Naive thymus-derived CD4-positive, alpha-beta T cell (primary cell): ENCODE measurements at regions not wholly inside any gene's neighbourhood (a gene's known extent, or its start where the extent isn't known, plus 50 kb on each side); places are given as distances from the start of the nearest gene placed in this dataset.

ENCODE experiments used
- ATAC-seq: fragments of 150-1000 bp; cut with Tn5 transposase; 2 replicates; pipeline ENCODE4 v1.10.0; 2021; ENCODE audit warnings: mild to moderate bottlenecking, moderate library complexity
- CTCF ChIA-PET: fragments of 350-600 bp; sonication (Branson Sonifier 250); formaldehyde crosslinking; loops from one replicate; lab custom pipeline; 2021; ENCODE audit warnings: antibody characterized with exemption; lab: Charles Lee
- POLR2A ChIA-PET: fragments of 350-600 bp; sonication (Branson Sonifier 250); formaldehyde crosslinking; loops from one replicate; lab custom pipeline; 2021; ENCODE audit warnings: antibody characterized with exemption, inconsistent platforms; lab: Charles Lee
- DNase-seq, 9 donors: peaks; one replicate each; pipeline versions ENCODE4 v3.0.0 to v3.0.0-alpha.2; 2020 to 2022; ENCODE audit warnings: mixed read lengths in 1 of 9
- H3K27ac ChIP-seq: one replicate; pipeline ENCODE4 v1.7.0; 2013; ENCODE audit warnings: mild to moderate bottlenecking, low read depth, low read length, moderate library complexity
- H3K27me3 ChIP-seq, 2 donors: one replicate each; pipeline ENCODE4 v1.7.0; 2013; ENCODE audit warnings: low read length in 2 of 2, mild to moderate bottlenecking in 2 of 2, moderate library complexity in 2 of 2; ENCODE audit not compliant: control insufficient read depth in 2 of 2, insufficient read depth in 2 of 2
- H3K36me3 ChIP-seq, 3 experiments: 1 replicate in 2 of 3; 2 replicates in 1 of 3; pipeline ENCODE4 v1.7.0; 2013; ENCODE audit warnings: low read length in 3 of 3, mild to moderate bottlenecking in 3 of 3, moderate library complexity in 1 of 3; ENCODE audit not compliant: insufficient read depth in 3 of 3, control insufficient read depth in 2 of 3
- H3K4me1 ChIP-seq, 2 donors: one replicate each; pipeline ENCODE4 v1.7.0; 2013; ENCODE audit warnings: low read length in 2 of 2, mild to moderate bottlenecking in 2 of 2, moderate library complexity in 1 of 2; ENCODE audit not compliant: control insufficient read depth in 2 of 2, insufficient read depth in 2 of 2
- H3K4me3 ChIP-seq: 2 replicates; pipeline ENCODE4 v1.7.0; 2013; ENCODE audit warnings: mild to moderate bottlenecking, low read length
- H3K9me3 ChIP-seq, 3 experiments: 1 replicate in 2 of 3; 2 replicates in 1 of 3; pipeline ENCODE4 v1.7.0; 2013; ENCODE audit warnings: low read length in 3 of 3; ENCODE audit not compliant: control insufficient read depth in 2 of 3
- H3K27ac Mint-ChIP-seq, 9 donors: one replicate each; pipeline ENCODE4 v1.8.0; 2020 to 2022; ENCODE audit warnings: mixed read lengths in 9 of 9, mild to moderate bottlenecking in 8 of 9, moderate library complexity in 5 of 9, inconsistent platforms in 2 of 9
- H3K27me3 Mint-ChIP-seq, 5 donors: one replicate each; pipeline ENCODE4 v1.8.0; 2021 to 2022; ENCODE audit warnings: mixed read lengths in 5 of 5, mild to moderate bottlenecking in 1 of 5
- H3K36me3 Mint-ChIP-seq, 5 donors: one replicate each; pipeline ENCODE4 v1.8.0; 2020 to 2022; ENCODE audit warnings: mixed read lengths in 5 of 5, mild to moderate bottlenecking in 3 of 5, inconsistent platforms in 1 of 5
- H3K4me1 Mint-ChIP-seq, 7 donors: one replicate each; pipeline ENCODE4 v1.8.0; 2020 to 2022; ENCODE audit warnings: mixed read lengths in 7 of 7, mild to moderate bottlenecking in 3 of 7, inconsistent platforms in 1 of 7
- H3K4me3 Mint-ChIP-seq, 10 donors: one replicate each; pipeline ENCODE4 v1.8.0; 2020 to 2022; ENCODE audit warnings: mild to moderate bottlenecking in 10 of 10, mixed read lengths in 10 of 10, moderate library complexity in 6 of 10, inconsistent platforms in 2 of 10
- H3K9me3 Mint-ChIP-seq, 11 donors: one replicate each; pipeline ENCODE4 v1.8.0; 2020 to 2022; ENCODE audit warnings: mixed read lengths in 11 of 11, mild to moderate bottlenecking in 4 of 11, inconsistent platforms in 1 of 11, moderate library complexity in 1 of 11
- intact Hi-C, 2 donors: fragments of 100-400 bp; cut with micrococcal nuclease; formaldehyde crosslinking; loops; one replicate each; pipeline ENCODE4 v1.15.1; 2023

DNA sequence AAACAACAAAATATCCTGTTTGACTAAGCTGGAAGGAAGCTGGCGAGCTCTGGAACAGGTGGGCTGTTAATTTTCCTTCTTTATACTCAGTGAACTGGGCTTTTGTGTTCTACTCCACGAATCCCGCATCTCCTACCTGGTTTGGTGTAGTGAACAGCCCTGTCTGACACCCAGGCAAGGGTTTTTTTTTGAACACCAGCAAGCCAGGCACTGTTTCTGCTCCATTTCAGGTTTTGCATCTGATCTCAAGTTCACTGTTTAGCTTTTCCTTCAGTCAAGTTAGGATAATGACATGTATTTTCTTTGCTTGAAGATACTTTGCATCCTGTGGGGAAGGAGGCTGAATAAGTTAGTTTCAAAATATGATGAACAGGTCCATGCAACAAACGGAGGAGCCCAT lies 204.5 kb downstream of the SEMA6A start:
- peaks cover 0 to 53% (median 20%) of the 10 kb centered on the region in 5 donors for H3K36me3 Mint-ChIP-seq
- H3K4me1 ChIP-seq: no peaks in the 10 kb centered on the region
- ATAC-seq (no peak), DNase-seq (no peak)
- no peaks in the 10 kb centered on the region for H3K27me3 Mint-ChIP-seq
- H3K4me3 ChIP-seq: no peak overlapping the region
- no peak overlapping the region for H3K4me3 Mint-ChIP-seq
- H3K36me3 ChIP-seq: no peaks in the 10 kb centered on the region
- CTCF ChIA-PET: no interaction called here
- no peak overlapping the region for H3K27ac ChIP-seq
- POLR2A ChIA-PET: no interaction called here
- H3K27ac Mint-ChIP-seq: peak overlapping the region in 2 of 9 donors; percentile 23 to 52
- H3K9me3 ChIP-seq: no peaks in the 10 kb centered on the region
- intact Hi-C loops: no loop called here
- H3K9me3 Mint-ChIP-seq: peaks cover 0 to 2% (median 0%) of the 10 kb centered on the region in 11 donors
- H3K27me3 ChIP-seq: no peaks in the 10 kb centered on the region
- peaks cover 0 to 35% (median 31%) of the 10 kb centered on the region in 7 donors for H3K4me1 Mint-ChIP-seq

DNA sequence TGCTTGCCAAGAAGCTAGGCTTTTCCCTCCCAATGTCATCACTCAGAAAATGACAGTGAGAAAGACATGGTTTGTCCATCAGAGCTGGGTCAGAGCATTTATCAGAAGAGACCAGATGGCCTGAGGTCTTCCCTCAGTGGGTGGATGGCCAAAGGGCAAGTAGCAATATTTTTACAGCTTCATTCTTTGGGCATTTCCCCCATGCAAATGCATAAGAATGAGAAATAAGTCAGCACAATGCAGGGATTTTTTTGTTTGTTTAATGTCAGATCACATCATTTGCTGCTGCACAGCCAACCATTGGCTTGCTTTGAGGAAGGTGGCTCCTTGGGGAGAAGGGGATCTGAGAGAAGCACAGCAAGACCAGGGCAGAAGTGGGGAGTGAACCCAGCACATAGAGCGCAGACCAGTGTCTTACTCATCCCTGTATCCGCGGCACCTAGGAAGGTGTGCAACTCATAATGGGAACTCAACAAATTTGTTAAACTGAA lies 209.6 kb downstream of the SEMA6A start:
- ATAC-seq (no peak), DNase-seq (no peak)
- no peaks in the 10 kb centered on the region for H3K4me1 ChIP-seq
- Mint-ChIP-seq H3K4me3 (no peak overlapping the region), H3K27me3 (no peaks in the 10 kb centered on the region), H3K4me1 (peaks cover 0 to 19% (median 14%) of the 10 kb centered on the region in 7 donors), H3K9me3 (peaks cover 0 to 6% (median 0%) of the 10 kb centered on the region in 11 donors), H3K27ac (no peak overlapping the region), H3K36me3 (peaks cover 0 to 32% (median 12%) of the 10 kb centered on the region in 5 donors)
- peaks cover 0 to 13% (median 0%) of the 10 kb centered on the region in 3 experiments for H3K36me3 ChIP-seq
- intact Hi-C loops: no loop called here
- H3K27me3 ChIP-seq: no peaks in the 10 kb centered on the region
- POLR2A ChIA-PET: no interaction called here
- H3K27ac ChIP-seq: no peak overlapping the region
- no peaks in the 10 kb centered on the region for H3K9me3 ChIP-seq
- no peak overlapping the region for H3K4me3 ChIP-seq
- CTCF ChIA-PET: no interaction called here

DNA sequence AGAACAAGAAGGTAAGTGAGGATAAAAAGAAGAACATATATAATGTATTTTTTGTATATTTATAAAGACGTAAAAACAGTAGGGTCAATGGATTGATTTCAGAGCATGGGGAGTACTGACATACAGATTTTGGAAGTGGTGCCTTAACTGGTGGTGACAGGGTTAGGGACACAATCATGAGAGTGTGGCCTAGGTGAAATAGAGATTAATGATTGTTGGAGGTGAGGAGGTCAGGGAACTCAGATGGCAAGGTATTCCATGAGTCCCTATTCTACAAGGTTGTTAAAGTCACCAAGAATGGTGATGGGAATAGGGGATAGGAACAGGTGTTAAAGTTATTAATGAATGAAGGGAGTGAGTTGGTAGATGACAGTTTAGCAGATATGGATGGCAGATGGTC lies 210.8 kb downstream of the SEMA6A start:
- DNase-seq (no peak), ATAC-seq (no peak)
- Histone ChIP-seq H3K36me3 (peaks cover 0 to 13% (median 0%) of the 10 kb centered on the region in 3 experiments), H3K4me1 (no peaks in the 10 kb centered on the region), H3K4me3 (no peak overlapping the region), H3K27ac (no peak overlapping the region), H3K9me3 (no peaks in the 10 kb centered on the region), H3K27me3 (no peaks in the 10 kb centered on the region)
- ChIA-PET POLR2A (no interaction called here), CTCF (no interaction called here)
- H3K27me3 Mint-ChIP-seq: no peaks in the 10 kb centered on the region
- intact Hi-C loops: no loop called here
- H3K9me3 Mint-ChIP-seq: peaks cover 0 to 6% (median 0%) of the 10 kb centered on the region in 11 donors
- peaks cover 0 to 33% (median 15%) of the 10 kb centered on the region in 5 donors for H3K36me3 Mint-ChIP-seq
- no peak overlapping the region for H3K4me3 Mint-ChIP-seq
- H3K27ac Mint-ChIP-seq: no peak overlapping the region
- H3K4me1 Mint-ChIP-seq: peaks cover 0 to 7% (median 2%) of the 10 kb centered on the region in 7 donors

DNA sequence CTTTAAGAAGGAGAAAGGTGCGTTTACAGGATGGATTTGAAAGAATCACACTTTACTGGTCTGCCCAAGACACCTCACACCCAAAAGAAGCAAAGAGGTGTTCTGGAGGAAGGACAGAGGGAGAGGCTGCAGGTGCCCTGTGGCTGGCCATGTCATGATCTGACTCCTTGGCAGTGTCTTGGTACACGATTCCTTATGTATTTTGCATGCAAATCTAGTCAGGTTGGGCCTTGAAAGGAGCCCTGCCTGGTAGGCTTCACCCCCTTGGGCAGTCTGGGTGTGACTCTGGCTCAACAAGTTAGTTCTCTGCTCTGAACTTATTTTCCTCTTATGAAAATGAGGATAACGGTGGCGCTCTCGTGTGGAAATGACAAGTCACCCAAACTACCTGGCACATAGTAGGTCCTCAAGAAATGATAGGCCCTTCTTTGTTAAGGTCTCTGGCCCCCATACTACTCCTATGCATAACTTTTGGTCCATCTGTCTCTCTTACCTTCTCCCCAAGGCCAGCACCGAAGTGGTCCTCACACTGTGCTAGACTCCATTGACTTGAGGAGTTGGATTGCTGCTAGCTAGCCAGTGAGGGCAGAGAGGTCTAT lies 212.5 kb downstream of the SEMA6A start:
- Mint-ChIP-seq H3K4me1 (peaks cover 0 to 6% (median 0%) of the 10 kb centered on the region in 7 donors), H3K4me3 (no peak overlapping the region), H3K27me3 (no peaks in the 10 kb centered on the region), H3K27ac (peak overlapping the region in 1 of 9 donors; percentile 51), H3K9me3 (peaks cover 0 to 6% (median 0%) of the 10 kb centered on the region in 11 donors), H3K36me3 (peaks cover 0 to 46% (median 21%) of the 10 kb centered on the region in 5 donors)
- no peak for DNase-seq
- ATAC-seq: no peak
- intact Hi-C loops: no loop called here
- ChIA-PET CTCF (no interaction called here), POLR2A (no interaction called here)
- H3K27ac ChIP-seq: no peak overlapping the region
- no peak overlapping the region for H3K4me3 ChIP-seq
- H3K36me3 ChIP-seq: peaks cover 0 to 13% (median 0%) of the 10 kb centered on the region in 3 experiments
- no peaks in the 10 kb centered on the region for H3K9me3 ChIP-seq
- H3K27me3 ChIP-seq: no peaks in the 10 kb centered on the region
- H3K4me1 ChIP-seq: no peaks in the 10 kb centered on the region

DNA sequence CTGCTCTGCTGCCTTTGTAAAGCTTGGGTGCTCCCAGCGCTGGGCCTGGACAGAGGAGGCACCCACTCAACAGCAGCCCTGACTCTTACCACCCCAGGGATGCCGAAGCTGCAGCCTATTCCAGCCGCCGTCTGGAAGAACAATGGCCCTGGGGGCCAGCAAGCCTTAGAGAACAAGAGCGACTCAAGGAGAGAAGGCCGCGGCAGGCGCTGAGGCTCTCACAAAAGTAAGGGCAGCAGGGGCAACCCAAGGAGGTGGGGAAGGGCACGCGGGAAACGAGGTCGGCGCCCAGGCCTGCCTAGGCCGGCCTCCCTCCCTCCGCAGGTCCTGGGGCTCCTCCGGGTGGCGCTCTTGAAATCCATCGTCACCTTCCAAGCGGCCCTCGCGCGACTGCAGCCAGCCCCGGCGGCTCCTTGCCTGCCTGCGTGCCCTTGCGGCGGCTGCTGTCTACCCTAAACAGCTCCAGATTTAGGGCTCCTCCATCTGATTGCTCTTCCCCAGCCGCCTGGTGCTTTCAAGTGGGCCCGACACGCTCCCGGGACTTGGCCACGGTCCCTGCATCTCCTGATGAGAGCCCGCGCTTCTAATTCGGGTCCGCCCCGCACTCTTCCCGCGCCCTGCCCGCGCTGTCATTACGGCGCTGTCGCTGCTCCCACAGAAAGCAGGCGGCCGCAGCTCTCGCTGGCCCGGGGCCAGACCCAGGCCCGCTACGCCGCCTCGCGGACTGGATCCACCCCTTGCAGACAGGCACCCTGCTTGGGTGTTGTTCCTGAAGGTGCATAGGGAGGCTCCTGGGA lies 213.3 kb downstream of the SEMA6A start:
- Mint-ChIP-seq H3K9me3 (peaks cover 0 to 6% (median 0%) of the 10 kb centered on the region in 11 donors), H3K4me1 (peaks cover 0 to 6% (median 0%) of the 10 kb centered on the region in 7 donors), H3K27ac (no peak overlapping the region), H3K27me3 (no peaks in the 10 kb centered on the region), H3K4me3 (no peak overlapping the region), H3K36me3 (peaks cover 0 to 50% (median 21%) of the 10 kb centered on the region in 5 donors)
- intact Hi-C loops: no loop called here
- no peak for DNase-seq
- Histone ChIP-seq H3K4me1 (no peaks in the 10 kb centered on the region), H3K27ac (no peak overlapping the region), H3K36me3 (peaks cover 0 to 13% (median 0%) of the 10 kb centered on the region in 3 experiments), H3K9me3 (no peaks in the 10 kb centered on the region), H3K4me3 (no peak overlapping the region), H3K27me3 (no peaks in the 10 kb centered on the region)
- no peak for ATAC-seq
- ChIA-PET POLR2A (no interaction called here), CTCF (no interaction called here)

DNA sequence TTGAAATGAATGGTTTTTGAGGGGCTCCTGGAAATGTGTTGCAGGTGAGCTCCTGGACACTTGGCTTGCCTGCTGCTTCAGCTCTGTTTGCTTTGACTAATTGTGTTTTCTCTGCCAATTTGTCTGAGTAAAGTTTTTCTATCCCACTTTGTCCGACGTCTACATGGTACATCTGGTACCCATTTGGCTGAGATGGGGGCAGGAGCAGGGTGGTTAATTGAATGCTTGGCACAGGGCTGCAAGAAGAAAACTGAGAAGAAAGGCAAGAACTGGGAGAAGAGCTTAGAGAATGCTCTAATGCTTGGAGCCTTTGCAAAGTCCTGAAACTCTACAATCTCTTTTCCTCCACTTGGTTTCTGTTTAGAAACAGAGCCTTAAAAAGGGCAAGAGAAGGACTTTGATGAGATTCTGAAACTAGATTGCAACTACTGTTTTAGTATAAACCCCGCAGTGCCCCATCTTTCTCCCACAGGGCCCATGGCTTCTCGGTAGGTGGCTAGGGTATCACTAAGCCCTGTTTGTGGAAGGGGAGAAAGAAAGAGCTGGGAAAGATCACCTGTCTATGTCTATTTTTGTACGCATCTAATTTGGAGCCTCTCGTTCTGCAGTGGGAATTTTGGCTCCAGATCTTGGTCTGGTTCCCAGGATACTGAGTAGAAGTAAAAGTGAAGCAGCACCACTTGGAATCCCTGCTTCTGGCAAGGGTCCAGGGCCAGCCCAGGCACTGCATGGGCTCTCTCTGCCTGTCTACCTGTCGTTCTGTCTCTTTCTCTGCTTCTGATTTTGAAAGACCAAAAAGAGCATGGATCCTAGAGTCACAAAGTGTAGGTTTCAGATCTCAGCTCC lies 214.4 kb downstream of the SEMA6A start:
- Mint-ChIP-seq H3K36me3 (peaks cover 0 to 54% (median 31%) of the 10 kb centered on the region in 5 donors), H3K9me3 (peaks cover 0 to 5% (median 0%) of the 10 kb centered on the region in 11 donors), H3K4me3 (no peak overlapping the region), H3K4me1 (peaks cover 0 to 3% (median 0%) of the 10 kb centered on the region in 7 donors), H3K27ac (no peak overlapping the region), H3K27me3 (no peaks in the 10 kb centered on the region)
- no peak overlapping the region for H3K4me3 ChIP-seq
- H3K4me1 ChIP-seq: no peaks in the 10 kb centered on the region
- intact Hi-C loops: no loop called here
- H3K36me3 ChIP-seq: peaks cover 0 to 13% (median 0%) of the 10 kb centered on the region in 3 experiments
- no peak overlapping the region for H3K27ac ChIP-seq
- ATAC-seq (no peak), DNase-seq (no peak)
- H3K27me3 ChIP-seq: no peaks in the 10 kb centered on the region
- H3K9me3 ChIP-seq: no peaks in the 10 kb centered on the region
- POLR2A ChIA-PET: no interaction called here
- CTCF ChIA-PET: interaction anchor here (0.5 kb wide), 1 partner anchor 218 kb away, joined by 3 read pairs; no protein-coding TSS in a partner anchor
